T-helper 2 cell treated with Interferon-gamma antibody and Interleukin-4, amounts not matched to agents 5 μg/mL and 100 μg/mL, for 36 hours (primary cell): ENCODE measurements at regions not wholly inside any gene's neighbourhood (a gene's known extent, or its start where the extent isn't known, plus 50 kb on each side); places are given as distances from the start of the nearest gene placed in this dataset.
"Not testable (repeated sequence)": the region's sequence is repeated elsewhere in the genome, so short reads cannot be mapped to it uniquely, and the experiment has no call there.

Experiments
- DNase-seq: peaks from one replicate; pipeline ENCODE4 v3.0.0; 2021; ENCODE audit warnings: low spot score
- H3K27ac Mint-ChIP-seq: one replicate; pipeline ENCODE4 v1.8.0; 2021; ENCODE audit warnings: mild to moderate bottlenecking, mixed read lengths
- H3K27me3 Mint-ChIP-seq: one replicate; pipeline ENCODE4 v1.8.0; 2021; ENCODE audit warnings: low read depth, mixed read lengths
- H3K36me3 Mint-ChIP-seq: one replicate; pipeline ENCODE4 v1.8.0; 2021; ENCODE audit warnings: low read depth, mixed read lengths
- H3K4me1 Mint-ChIP-seq: one replicate; pipeline ENCODE4 v1.8.0; 2021; ENCODE audit warnings: low read depth, mixed read lengths
- H3K4me3 Mint-ChIP-seq: one replicate; pipeline ENCODE4 v1.8.0; 2022; ENCODE audit warnings: mild to moderate bottlenecking, moderate library complexity, mixed read lengths
- H3K9me3 Mint-ChIP-seq: one replicate; pipeline ENCODE4 v1.8.0; 2021; ENCODE audit warnings: mixed read lengths

DNA sequence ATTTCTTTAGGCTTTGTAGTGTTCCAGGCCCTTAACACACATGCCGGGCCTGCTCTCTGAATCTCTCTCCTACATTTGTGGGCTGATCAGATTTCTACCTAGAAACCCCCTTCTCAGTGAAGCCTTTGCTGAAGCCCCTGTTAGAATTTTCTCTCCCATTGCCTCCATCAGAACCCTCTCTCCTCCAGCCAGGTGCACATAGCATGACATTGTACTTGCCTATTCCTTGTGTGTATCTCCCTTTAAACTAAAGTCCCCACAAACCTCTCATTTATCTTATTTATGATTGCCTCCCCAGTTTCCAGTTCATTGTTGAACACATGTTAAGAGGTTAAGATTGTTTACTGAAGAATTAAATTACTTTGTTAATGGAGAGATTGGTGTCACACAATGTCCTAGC, 325.5 kb upstream of the CITED2 start:
- peaks cover 3% of the 10 kb centered on the region for H3K27me3 Mint-ChIP-seq
- H3K4me1 Mint-ChIP-seq = no peaks in the 10 kb centered on the region
- H3K36me3 Mint-ChIP-seq = no peaks in the 10 kb centered on the region
- H3K4me3 Mint-ChIP-seq = no peak overlapping the region
- no peak for DNase-seq
- H3K27ac Mint-ChIP-seq = no peak overlapping the region
- no peaks in the 10 kb centered on the region for H3K9me3 Mint-ChIP-seq

- H3K9me3 Mint-ChIP-seq = no peaks in the 10 kb centered on the region
- no peaks in the 10 kb centered on the region for H3K4me1 Mint-ChIP-seq
- no peak overlapping the region for H3K4me3 Mint-ChIP-seq
- DNase-seq = no peak
- H3K36me3 Mint-ChIP-seq = no peaks in the 10 kb centered on the region
- peaks cover under 1% of the 10 kb centered on the region for H3K27me3 Mint-ChIP-seq
- H3K27ac Mint-ChIP-seq = no peak overlapping the region
Measured at GRCh38 chr6:139699335-139699734, 324.9 kb upstream of the CITED2 start.

GRCh38 chr6:139698526-139699176, 324.2 kb upstream of the CITED2 start:
- Mint-ChIP-seq H3K9me3 (no peaks in the 10 kb centered on the region), H3K36me3 (no peaks in the 10 kb centered on the region), H3K4me3 (no peak overlapping the region), H3K27ac (no peak overlapping the region), H3K4me1 (no peaks in the 10 kb centered on the region), H3K27me3 (peaks cover 6% of the 10 kb centered on the region)
- no peak for DNase-seq

GRCh38 chr6:139697856-139698255, 323.4 kb upstream of the CITED2 start:
- H3K36me3 Mint-ChIP-seq, H3K4me3 Mint-ChIP-seq, DNase-seq, H3K9me3 Mint-ChIP-seq, H3K4me1 Mint-ChIP-seq, H3K27me3 Mint-ChIP-seq, H3K27ac Mint-ChIP-seq: not testable (repeated sequence)

DNA sequence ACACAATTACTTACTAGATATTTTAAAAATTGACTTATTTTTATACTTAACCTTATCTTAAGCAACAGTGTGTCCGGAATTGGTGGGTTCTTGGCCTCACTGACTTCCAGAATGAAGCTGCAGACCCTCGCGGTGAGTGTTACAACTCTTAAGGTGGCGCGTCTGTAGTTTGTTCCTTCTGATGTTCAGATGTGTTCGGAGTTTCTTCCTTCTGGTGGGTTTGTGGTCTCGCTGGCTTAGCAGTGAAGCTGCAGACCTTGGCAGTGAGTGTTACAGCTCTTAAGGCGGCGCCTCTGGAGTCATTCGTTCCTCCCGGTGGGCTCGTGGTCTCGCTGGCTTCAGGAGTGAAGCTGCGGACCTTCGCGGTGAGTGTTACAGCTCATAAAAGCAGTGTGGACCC, 322.5 kb upstream of the CITED2 start:
- not testable (repeated sequence) for H3K36me3 Mint-ChIP-seq, H3K9me3 Mint-ChIP-seq, H3K4me1 Mint-ChIP-seq, H3K27ac Mint-ChIP-seq, DNase-seq
- peaks cover 12% of the 10 kb centered on the region for H3K27me3 Mint-ChIP-seq
- peak overlapping the region; percentile 57 for H3K4me3 Mint-ChIP-seq

GRCh38 chr6:139695361-139695760, 320.9 kb upstream of the CITED2 start:
- Mint-ChIP-seq H3K4me3 (no peak overlapping the region), H3K27ac (no peak overlapping the region), H3K9me3 (no peaks in the 10 kb centered on the region), H3K4me1 (no peaks in the 10 kb centered on the region), H3K27me3 (peaks cover 17% of the 10 kb centered on the region), H3K36me3 (no peaks in the 10 kb centered on the region)
- no peak for DNase-seq

DNA sequence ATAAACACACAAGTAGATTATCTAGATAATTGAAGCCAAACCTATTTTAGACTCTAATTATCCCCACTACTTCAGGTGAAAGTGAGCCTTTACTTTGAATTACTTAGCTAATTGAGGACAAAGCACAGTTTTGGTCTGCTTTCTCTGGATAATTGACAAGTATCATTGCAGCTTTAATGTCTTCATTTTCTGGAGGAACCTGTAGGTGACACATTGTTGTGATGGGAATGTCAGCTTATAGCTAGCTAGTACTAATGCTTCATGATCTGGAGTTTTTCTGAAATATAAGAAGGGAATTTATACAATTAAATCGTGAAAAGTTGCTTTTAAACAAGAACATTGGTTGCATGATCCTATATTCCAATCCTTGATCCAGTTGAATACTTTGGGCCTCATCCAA, 319.3 kb upstream of the CITED2 start:
- Mint-ChIP-seq H3K4me1 (peaks cover 5% of the 10 kb centered on the region), H3K27ac (no peak overlapping the region)
- DNase-seq = no peak

GRCh38 chr6:139690007-139690406, 315.6 kb upstream of the CITED2 start:
- Mint-ChIP-seq H3K9me3 (no peaks in the 10 kb centered on the region), H3K27ac (no peak overlapping the region), H3K4me3 (no peak overlapping the region), H3K27me3 (peaks cover 17% of the 10 kb centered on the region), H3K4me1 (peaks cover 5% of the 10 kb centered on the region), H3K36me3 (no peaks in the 10 kb centered on the region)
- no peak for DNase-seq

More for the DNA sequence above, 319.3 kb upstream of the CITED2 start:
- H3K9me3 Mint-ChIP-seq = no peaks in the 10 kb centered on the region
- no peaks in the 10 kb centered on the region for H3K36me3 Mint-ChIP-seq
- peaks cover 17% of the 10 kb centered on the region for H3K27me3 Mint-ChIP-seq
- no peak overlapping the region for H3K4me3 Mint-ChIP-seq

DNA sequence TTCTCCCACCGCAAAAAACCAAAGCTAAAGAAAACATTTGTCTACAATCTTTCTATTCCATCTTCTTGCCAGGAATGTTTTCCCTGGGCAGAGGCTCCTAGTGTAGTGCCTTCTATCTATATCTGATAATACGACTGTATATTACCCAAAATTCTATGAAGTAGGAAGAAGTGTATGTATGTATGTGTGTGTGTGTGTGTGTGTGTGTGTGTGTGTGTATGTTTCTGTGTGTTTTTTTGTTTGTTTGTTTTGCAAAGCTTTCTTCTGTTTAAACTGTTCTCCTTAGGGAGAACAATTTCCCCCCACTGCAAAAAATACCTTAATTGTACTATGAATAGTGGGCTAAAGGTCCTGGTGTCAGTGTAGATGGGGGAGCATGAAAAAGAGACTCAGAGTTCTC, 312.6 kb upstream of the CITED2 start:
- H3K27me3 Mint-ChIP-seq = peaks cover 5% of the 10 kb centered on the region
- H3K4me1 Mint-ChIP-seq = peaks cover 5% of the 10 kb centered on the region
- no peaks in the 10 kb centered on the region for H3K36me3 Mint-ChIP-seq
- no peaks in the 10 kb centered on the region for H3K9me3 Mint-ChIP-seq
- H3K27ac Mint-ChIP-seq = no peak overlapping the region
- no peak overlapping the region for H3K4me3 Mint-ChIP-seq
- no peak for DNase-seq

DNA sequence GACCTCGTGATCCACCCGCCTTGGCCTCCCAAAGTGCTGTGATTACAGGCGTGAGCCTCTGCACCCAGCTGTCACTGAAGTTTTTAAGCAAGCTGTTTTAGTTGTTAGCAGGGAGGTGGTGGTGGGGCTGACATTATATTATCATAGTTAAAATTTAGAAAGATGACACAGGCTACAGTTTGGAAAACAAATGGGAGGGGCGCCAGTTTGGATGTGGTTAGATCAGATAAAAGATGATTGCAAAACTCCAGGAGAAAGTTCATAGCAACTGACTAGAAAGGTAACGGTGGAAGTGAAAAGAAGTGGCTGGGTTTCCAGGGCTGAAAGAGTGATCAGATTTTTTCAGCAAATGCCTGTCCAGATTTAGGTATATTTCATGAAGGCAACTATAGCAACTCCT, 311.9 kb upstream of the CITED2 start:
- Mint-ChIP-seq H3K4me3 (no peak overlapping the region), H3K9me3 (no peaks in the 10 kb centered on the region), H3K36me3 (no peaks in the 10 kb centered on the region), H3K27ac (no peak overlapping the region), H3K4me1 (peaks cover 5% of the 10 kb centered on the region), H3K27me3 (peaks cover 2% of the 10 kb centered on the region)
- DNase-seq = no peak

- H3K36me3 Mint-ChIP-seq = no peaks in the 10 kb centered on the region
- no peaks in the 10 kb centered on the region for H3K9me3 Mint-ChIP-seq
- DNase-seq = no peak
- H3K27ac Mint-ChIP-seq = no peak overlapping the region
- H3K4me1 Mint-ChIP-seq = peaks cover 5% of the 10 kb centered on the region
- no peaks in the 10 kb centered on the region for H3K27me3 Mint-ChIP-seq
- no peak overlapping the region for H3K4me3 Mint-ChIP-seq
Measured at GRCh38 chr6:139685009-139685408, 310.6 kb upstream of the CITED2 start.

DNA sequence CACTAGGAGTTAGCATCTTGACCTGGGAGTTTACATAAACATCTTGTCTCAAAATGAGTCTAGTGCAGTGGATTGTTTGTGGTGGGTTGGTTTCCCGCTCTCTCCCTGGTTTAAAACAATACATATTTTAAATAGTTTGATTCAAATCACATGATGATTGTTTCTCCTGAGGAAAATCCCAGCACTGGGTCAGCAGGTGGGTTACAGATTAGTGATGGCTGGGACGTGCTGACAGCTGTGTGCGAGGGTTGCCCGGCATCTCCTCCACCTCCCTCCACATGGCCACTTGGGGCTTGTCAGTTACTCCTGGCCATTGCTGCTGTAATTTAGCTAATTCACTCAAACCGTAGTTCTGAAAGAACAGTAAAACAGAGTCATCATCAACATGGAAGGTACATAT, 306.4 kb upstream of the CITED2 start:
- H3K36me3 Mint-ChIP-seq = no peaks in the 10 kb centered on the region
- H3K27me3 Mint-ChIP-seq = no peaks in the 10 kb centered on the region
- no peak for DNase-seq
- no peaks in the 10 kb centered on the region for H3K4me1 Mint-ChIP-seq
- no peaks in the 10 kb centered on the region for H3K9me3 Mint-ChIP-seq
- H3K27ac Mint-ChIP-seq = no peak overlapping the region
- no peak overlapping the region for H3K4me3 Mint-ChIP-seq

DNA sequence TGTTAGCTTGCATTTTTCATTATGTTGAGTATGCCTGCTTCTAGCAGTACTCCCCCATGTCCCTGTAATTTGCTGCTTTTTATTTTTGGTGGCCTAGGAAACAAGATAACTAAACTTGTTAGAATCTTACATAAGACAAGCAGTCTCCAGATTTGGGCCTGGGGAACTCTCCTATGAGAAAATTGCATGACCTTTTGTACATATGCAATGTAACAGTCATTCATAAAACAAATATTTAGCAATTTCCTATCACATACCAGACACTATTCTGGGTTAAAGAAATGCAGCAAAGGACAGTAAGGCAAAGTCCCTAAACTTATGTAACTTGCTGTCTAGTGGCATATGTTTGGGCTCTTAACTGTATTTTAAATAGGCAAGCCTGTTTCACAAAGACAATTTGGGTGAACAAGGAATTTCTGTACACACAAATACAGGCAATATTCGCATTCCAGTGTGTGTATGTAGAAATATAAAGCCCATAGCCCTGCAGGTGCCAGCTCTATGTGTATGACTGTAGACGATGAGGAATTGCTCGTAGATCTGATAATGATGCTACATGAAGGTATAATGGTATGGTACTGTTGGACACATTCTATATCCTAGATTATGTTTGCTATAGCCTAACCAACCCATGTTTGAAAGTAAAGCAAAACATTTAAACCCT, 305.2 kb upstream of the CITED2 start:
- Mint-ChIP-seq H3K36me3 (no peaks in the 10 kb centered on the region), H3K4me1 (no peaks in the 10 kb centered on the region), H3K9me3 (no peaks in the 10 kb centered on the region), H3K4me3 (no peak overlapping the region), H3K27ac (no peak overlapping the region), H3K27me3 (no peaks in the 10 kb centered on the region)
- DNase-seq = no peak

- Mint-ChIP-seq H3K27ac (no peak overlapping the region), H3K27me3 (peaks cover 5% of the 10 kb centered on the region), H3K4me3 (no peak overlapping the region), H3K4me1 (no peaks in the 10 kb centered on the region), H3K9me3 (no peaks in the 10 kb centered on the region), H3K36me3 (no peaks in the 10 kb centered on the region)
- DNase-seq = no peak
Measured at GRCh38 chr6:139676718-139677117, 302.3 kb upstream of the CITED2 start.

DNA sequence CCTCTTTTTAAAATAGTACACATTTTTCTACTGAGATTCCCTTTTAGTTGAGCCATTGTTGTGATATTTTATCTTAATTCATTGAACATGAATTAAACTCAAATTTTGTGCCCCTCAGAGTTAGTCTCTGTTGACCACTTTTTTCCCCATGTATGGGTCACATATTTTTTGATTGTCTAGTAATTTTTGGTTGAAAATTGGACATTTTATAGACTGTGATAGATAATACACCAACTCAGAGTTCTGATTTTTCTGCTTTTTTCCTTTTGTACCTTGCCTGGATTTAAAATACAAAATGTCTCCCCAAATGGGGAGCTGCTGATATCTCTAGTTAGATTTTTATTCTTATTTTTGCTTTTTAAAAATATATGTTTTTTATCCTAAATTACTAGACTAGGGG, 291.8 kb upstream of the CITED2 start:
- H3K36me3 Mint-ChIP-seq = no peaks in the 10 kb centered on the region
- no peaks in the 10 kb centered on the region for H3K4me1 Mint-ChIP-seq

More for the DNA sequence above, 291.8 kb upstream of the CITED2 start:
- Mint-ChIP-seq H3K27ac (no peak overlapping the region), H3K4me3 (no peak overlapping the region), H3K9me3 (peaks cover 13% of the 10 kb centered on the region), H3K27me3 (peaks cover 5% of the 10 kb centered on the region)
- DNase-seq = no peak
